H1 (cell line): ENCODE measurements at regions not wholly inside any gene's neighbourhood (a gene's known extent, or its start where the extent isn't known, plus 50 kb on each side); places are given as distances from the start of the nearest gene placed in this dataset.

ENCODE experiments used
- CHD7 ChIP-seq: fragments of 300-600 bp; sonication (generic); IDR thresholded peaks from 2 replicates; pipeline ENCODE4 v1.7.1; 2012; ENCODE audit warnings: low read length, moderate library complexity, mild to moderate bottlenecking, inconsistent platforms; ENCODE audit not compliant: insufficient replicate concordance

- no peak for TF ChIP-seq CHD7
These were observed 493.9 kb downstream of the NTRK2 start (continued) for GRCh38 chr9:85163415-85163814.
